ENCODE measurements at regions not wholly inside any gene's neighbourhood (a gene's known extent, or its start where the extent isn't known, plus 50 kb on each side); places are given as distances from the start of the nearest gene placed in this dataset.

- no peak for TF ChIP-seq CHD7 (IDR thresholded peaks at IDR 0.05; ENCODE audit: insufficient replicate concordance, low read length)
- TF ChIP-seq SP1 (IDR thresholded peaks at IDR 0.05; ENCODE audit: low read depth, low read length) = no peak
- TF ChIP-seq RAD21 (IDR thresholded peaks at IDR 0.05 in 1 of 2, conservative IDR thresholded peaks at IDR 0.05 in 1 of 2; ENCODE audit: low read depth in 2 of 2, low read length in 2 of 2) = no peak
These were observed 328.5 kb upstream of the AUTS2 start (continued) for GRCh38 chr7:69269806-69270205.

Data from H1 (cell line).